ENCODE measurements at regions not wholly inside any gene's neighbourhood (a gene's known extent, or its start where the extent isn't known, plus 50 kb on each side); places are given as distances from the start of the nearest gene placed in this dataset.
A peak's percentile ranks its signal among the peaks of the same experiment; 100 is the strongest.

DNA sequence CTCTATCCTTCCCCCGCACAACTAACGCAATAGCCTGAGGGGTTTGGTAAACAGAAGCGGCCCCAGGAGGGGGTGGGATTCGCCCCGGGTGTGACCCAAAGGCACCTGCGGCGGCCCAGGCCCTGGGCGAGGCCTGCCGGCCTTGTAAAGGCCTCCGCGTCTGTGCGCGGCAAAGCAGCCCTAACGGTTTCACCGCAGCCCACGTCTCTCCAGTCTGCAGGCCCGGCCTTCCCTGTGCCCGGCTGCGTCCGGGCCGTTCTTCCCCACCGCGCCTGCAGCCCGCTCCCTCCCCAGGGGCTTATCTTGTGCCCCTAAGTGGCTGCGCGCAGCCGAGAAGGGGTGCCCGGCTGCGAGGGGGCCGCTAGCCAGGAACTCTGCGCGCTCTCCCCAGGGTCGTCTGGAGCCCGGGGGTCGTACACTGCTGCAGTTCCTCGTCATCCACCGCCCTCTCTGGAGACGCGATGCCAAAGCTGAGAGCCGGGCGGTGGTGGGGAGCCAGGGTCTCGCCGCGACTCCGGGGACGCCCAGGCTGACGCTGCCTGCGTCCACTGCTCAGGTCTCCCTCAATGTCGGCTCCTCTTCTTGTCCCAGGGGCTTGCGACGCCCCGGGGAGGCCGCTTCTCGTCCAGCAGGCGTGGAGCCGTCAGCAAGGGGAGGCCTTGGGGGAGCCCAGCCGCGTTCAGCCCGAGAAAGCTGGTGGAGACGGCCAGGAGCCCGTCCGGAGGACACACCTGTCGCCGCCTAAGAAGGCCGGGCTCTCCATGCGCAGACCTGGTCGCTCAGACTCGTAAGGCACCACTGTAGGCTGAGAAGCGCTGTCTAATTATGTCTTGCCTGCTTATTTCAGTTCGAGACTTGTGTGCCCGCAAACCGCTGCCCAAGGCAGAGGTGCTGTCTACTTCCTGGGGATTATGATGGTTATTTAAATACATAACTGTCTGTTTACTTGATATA lies 132.3 kb downstream of the SPAG6 start:
- no peak for TF ChIP-seq CTCF (IDR thresholded peaks at IDR 0.05; ENCODE audit: insufficient read depth, low read depth, low read length)
- no peak for DNase-seq (ENCODE audit: low read depth)
- H3K4me3 ChIP-seq (ENCODE audit: low read depth, low read length) = no peak overlapping the region

- H3K4me3 ChIP-seq (ENCODE audit: low read depth, low read length) = no peak overlapping the region
- TF ChIP-seq CTCF (IDR thresholded peaks at IDR 0.05; ENCODE audit: insufficient read depth, low read depth, low read length) = no peak
- no peak for DNase-seq (ENCODE audit: low read depth)
Observed at GRCh38 chr10:22478555-22479334, 133.4 kb downstream of the SPAG6 start.

DNA sequence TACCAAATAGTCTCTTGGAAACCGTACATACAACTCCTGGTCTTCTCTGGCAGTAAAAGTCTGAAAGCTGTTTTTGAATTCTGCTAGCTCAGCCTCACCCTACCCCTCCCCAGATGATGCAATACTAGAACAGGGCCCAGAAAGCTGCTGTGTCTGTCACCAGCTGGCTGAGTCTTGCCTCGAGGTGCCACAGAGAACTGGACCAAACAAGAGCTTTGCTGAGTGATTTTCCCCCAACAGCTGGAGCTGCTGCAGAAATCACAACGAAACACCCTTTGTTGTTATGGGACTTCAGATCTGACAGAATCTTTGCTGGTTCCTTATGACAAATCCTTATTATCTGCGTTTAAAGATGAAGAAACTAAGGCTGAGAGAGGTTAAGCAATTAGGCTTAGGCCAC lies 134.1 kb downstream of the SPAG6 start:
- no peak for TF ChIP-seq CTCF (IDR thresholded peaks at IDR 0.05; ENCODE audit: insufficient read depth, low read depth, low read length)
- peak; percentile 25 for DNase-seq (ENCODE audit: low read depth)
- H3K4me3 ChIP-seq (ENCODE audit: low read depth, low read length) = no peak overlapping the region

DNA sequence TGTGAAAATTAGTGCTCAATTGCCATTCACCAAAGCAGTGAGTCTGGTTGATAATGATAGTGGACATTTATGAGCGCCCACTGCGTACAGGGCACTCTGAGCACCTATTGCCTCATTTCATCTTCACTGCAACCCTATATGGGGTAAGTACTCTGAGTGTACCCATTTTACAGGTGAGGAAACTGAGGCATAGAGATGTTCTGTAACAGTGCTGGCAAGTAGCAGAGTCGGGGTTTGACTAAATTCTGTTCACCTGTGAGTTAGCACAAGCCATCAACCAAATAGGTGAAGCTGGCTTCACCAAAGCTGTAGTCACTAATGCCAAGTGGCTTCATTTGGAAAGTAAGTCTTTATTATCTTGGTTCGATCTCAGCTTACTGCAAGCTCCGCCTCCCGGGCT lies 135.8 kb downstream of the SPAG6 start:
- no peak for TF ChIP-seq CTCF (IDR thresholded peaks at IDR 0.05; ENCODE audit: insufficient read depth, low read depth, low read length)

DNA sequence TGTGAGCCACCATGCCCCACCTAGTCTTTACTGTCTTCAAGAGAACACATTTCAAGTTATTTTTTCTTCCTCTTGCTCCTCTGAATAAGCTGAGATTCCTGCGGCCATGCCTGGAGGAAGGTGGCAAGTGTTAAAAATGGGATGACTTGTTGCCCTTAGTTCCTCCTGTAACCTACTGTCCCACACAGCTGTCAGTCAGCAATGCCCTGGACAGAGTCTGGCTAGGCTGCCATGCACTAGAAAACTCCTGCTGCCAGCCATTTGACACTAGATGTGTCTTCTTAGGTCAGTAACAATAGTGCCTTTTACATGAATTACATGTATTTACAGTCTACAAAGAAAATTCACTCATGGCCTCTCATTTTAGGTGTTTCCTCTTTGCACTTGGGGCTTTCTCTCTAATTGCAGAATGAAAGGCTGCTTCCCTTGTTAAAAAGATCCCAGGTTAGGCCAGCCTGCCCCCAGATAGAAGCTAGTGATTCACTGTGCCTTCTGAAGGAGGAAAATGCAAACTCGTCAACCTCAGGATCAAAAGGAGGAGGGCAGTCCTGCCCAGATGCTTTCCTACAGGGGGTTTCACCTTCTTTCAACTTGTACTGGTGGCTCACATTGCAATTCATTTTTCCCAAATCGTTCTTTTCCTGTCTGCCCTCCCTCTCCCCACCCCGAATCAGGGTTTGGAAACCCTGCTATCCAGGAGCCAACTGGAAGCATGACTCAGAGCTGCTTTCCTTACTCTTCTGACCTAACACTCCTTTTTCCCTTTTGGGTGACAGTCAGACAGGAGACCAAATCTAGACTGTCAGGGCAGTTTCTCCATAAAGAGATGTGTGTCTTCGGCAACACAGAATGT lies 136.6 kb downstream of the SPAG6 start:
- TF ChIP-seq CTCF (IDR thresholded peaks at IDR 0.05; ENCODE audit: insufficient read depth, low read depth, low read length) = no peak
- DNase-seq (ENCODE audit: low read depth) = no peak
- H3K4me3 ChIP-seq (ENCODE audit: low read depth, low read length) = no peak overlapping the region

More for the DNA sequence above, 135.8 kb downstream of the SPAG6 start:
- no peak for DNase-seq (ENCODE audit: low read depth)
- no peak overlapping the region for H3K4me3 ChIP-seq (ENCODE audit: low read depth, low read length)

DNA sequence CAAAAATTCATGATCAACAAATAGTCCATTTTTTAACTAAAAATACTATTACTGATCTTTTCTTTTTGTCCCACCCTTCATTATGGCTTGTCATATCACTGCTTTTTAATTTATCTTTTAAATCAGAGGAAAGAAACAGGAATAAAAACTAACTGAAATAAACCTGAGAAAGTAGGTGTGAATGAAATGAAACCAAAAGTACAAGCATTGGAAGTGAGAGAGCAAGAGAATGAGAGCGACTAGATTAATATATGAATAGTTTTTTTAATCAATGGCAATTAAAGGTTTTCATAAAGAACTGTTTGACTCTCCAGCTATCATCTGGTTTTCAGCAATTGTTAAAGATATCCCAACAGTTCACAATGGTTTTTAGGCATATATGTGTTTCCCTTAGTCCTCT lies 137.8 kb downstream of the SPAG6 start:
- H3K4me3 ChIP-seq (ENCODE audit: low read depth, low read length) = no peak overlapping the region
- no peak for TF ChIP-seq CTCF (IDR thresholded peaks at IDR 0.05; ENCODE audit: insufficient read depth, low read depth, low read length)
- DNase-seq (ENCODE audit: low read depth) = no peak
